Neural crest cell (in vitro differentiated cells): ENCODE measurements at regions not wholly inside any gene's neighbourhood (a gene's known extent, or its start where the extent isn't known, plus 50 kb on each side); places are given as distances from the start of the nearest gene placed in this dataset.

ENCODE experiments used
- DNase-seq: peaks from one replicate; pipeline ENCODE4 v3.0.0; 2021; ENCODE audit warnings: low read depth, mixed read lengths, low spot score
- H3K27ac Mint-ChIP-seq: one replicate; pipeline ENCODE4 v1.8.0; 2021; ENCODE audit warnings: mild to moderate bottlenecking, mixed read lengths; ENCODE audit not compliant: unreplicated experiment
- H3K27me3 Mint-ChIP-seq: 2 replicates; pipeline ENCODE4 v1.8.0; 2021; ENCODE audit warnings: low read depth, mild to moderate bottlenecking, mixed read lengths
- H3K36me3 Mint-ChIP-seq: 2 replicates; pipeline ENCODE4 v1.8.0; 2021; ENCODE audit warnings: low read depth, mild to moderate bottlenecking, mixed read lengths
- H3K4me1 Mint-ChIP-seq: 2 replicates; pipeline ENCODE4 v1.8.0; 2021; ENCODE audit warnings: mixed read lengths
- H3K4me3 Mint-ChIP-seq: one replicate; pipeline ENCODE4 v1.8.0; 2021; ENCODE audit warnings: mild to moderate bottlenecking, mixed read lengths
- H3K9me3 Mint-ChIP-seq: 2 replicates; pipeline ENCODE4 v1.8.0; 2021; ENCODE audit warnings: mixed read lengths
- TF ChIP-seq, protein P1 (sequence below): fragments of 200-600 bp; sonication (generic); conservative IDR thresholded peaks from 2 replicates; pipeline ENCODE4 v1.5.0; 2021; ENCODE audit warnings: antibody characterized with exemption, mild to moderate bottlenecking

GRCh38 chr1:209341673-209342420 lies 241.7 kb upstream of the CAMK1G start:
- Mint-ChIP-seq H3K4me3 (no peak overlapping the region), H3K27me3 (no peaks in the 10 kb centered on the region), H3K36me3 (no peaks in the 10 kb centered on the region), H3K27ac (no peak overlapping the region), H3K4me1 (no peaks in the 10 kb centered on the region), H3K9me3 (peaks cover 5% of the 10 kb centered on the region)
- DNase-seq, result no peak
- TF ChIP-seq, protein P1, sequence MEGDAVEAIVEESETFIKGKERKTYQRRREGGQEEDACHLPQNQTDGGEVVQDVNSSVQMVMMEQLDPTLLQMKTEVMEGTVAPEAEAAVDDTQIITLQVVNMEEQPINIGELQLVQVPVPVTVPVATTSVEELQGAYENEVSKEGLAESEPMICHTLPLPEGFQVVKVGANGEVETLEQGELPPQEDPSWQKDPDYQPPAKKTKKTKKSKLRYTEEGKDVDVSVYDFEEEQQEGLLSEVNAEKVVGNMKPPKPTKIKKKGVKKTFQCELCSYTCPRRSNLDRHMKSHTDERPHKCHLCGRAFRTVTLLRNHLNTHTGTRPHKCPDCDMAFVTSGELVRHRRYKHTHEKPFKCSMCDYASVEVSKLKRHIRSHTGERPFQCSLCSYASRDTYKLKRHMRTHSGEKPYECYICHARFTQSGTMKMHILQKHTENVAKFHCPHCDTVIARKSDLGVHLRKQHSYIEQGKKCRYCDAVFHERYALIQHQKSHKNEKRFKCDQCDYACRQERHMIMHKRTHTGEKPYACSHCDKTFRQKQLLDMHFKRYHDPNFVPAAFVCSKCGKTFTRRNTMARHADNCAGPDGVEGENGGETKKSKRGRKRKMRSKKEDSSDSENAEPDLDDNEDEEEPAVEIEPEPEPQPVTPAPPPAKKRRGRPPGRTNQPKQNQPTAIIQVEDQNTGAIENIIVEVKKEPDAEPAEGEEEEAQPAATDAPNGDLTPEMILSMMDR, result no peak

GRCh38 chr1:209342441-209343175 lies 240.9 kb upstream of the CAMK1G start:
- no peak overlapping the region for H3K4me3 Mint-ChIP-seq
- no peaks in the 10 kb centered on the region for H3K27me3 Mint-ChIP-seq
- TF ChIP-seq, protein P1, result no peak
- no peaks in the 10 kb centered on the region for H3K36me3 Mint-ChIP-seq
- DNase-seq, result no peak
- no peak overlapping the region for H3K27ac Mint-ChIP-seq
- no peaks in the 10 kb centered on the region for H3K4me1 Mint-ChIP-seq
- peaks cover 7% of the 10 kb centered on the region for H3K9me3 Mint-ChIP-seq

DNA sequence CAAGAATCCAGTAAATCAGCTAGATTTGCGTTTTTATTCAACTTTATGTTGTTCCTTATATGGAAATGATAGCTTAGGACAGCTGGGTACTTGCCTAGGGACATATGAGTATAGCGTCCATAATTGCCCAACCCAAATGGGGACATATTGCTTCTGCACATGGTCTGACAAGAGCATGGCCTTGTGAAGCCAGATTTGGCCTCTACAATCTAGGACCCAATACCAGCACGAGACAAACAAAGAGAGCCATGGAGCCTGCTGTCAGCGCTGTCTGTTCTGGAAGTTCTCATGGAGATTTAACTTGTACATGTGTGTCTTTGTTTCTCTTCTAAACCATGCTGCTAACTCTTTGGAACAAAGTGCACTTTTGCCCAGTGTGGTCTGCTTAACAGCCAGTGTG lies 240.0 kb upstream of the CAMK1G start:
- no peaks in the 10 kb centered on the region for H3K36me3 Mint-ChIP-seq
- no peaks in the 10 kb centered on the region for H3K27me3 Mint-ChIP-seq
- H3K27ac Mint-ChIP-seq, result no peak overlapping the region
- DNase-seq, result no peak
- H3K9me3 Mint-ChIP-seq, result peaks cover 7% of the 10 kb centered on the region
- H3K4me1 Mint-ChIP-seq, result no peaks in the 10 kb centered on the region
- H3K4me3 Mint-ChIP-seq, result no peak overlapping the region
- TF ChIP-seq, protein P1, result no peak

DNA sequence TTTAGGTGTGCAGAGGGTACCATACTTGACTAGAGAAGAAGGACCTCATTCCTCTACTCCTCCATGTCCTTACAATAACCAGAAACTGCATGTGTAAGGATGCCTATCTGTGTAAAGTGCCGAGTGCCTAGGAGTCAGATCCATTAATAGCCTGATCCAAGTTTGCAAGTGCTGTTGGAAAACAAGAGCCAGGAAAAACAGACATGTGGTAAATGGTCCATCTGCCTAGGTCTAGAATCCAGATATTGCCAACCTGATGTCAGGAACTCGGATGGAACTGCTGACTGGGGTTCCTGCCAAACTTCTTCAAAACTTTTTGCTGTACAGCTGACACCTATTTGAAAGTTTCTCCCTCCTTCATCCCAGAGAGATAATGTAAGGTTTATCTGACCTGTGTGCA lies 239.4 kb upstream of the CAMK1G start:
- DNase-seq, result no peak
- Mint-ChIP-seq H3K4me1 (peaks cover 3% of the 10 kb centered on the region), H3K27ac (no peak overlapping the region), H3K36me3 (no peaks in the 10 kb centered on the region), H3K4me3 (no peak overlapping the region), H3K9me3 (peaks cover 7% of the 10 kb centered on the region), H3K27me3 (no peaks in the 10 kb centered on the region)
- TF ChIP-seq, protein P1, result no peak

DNA sequence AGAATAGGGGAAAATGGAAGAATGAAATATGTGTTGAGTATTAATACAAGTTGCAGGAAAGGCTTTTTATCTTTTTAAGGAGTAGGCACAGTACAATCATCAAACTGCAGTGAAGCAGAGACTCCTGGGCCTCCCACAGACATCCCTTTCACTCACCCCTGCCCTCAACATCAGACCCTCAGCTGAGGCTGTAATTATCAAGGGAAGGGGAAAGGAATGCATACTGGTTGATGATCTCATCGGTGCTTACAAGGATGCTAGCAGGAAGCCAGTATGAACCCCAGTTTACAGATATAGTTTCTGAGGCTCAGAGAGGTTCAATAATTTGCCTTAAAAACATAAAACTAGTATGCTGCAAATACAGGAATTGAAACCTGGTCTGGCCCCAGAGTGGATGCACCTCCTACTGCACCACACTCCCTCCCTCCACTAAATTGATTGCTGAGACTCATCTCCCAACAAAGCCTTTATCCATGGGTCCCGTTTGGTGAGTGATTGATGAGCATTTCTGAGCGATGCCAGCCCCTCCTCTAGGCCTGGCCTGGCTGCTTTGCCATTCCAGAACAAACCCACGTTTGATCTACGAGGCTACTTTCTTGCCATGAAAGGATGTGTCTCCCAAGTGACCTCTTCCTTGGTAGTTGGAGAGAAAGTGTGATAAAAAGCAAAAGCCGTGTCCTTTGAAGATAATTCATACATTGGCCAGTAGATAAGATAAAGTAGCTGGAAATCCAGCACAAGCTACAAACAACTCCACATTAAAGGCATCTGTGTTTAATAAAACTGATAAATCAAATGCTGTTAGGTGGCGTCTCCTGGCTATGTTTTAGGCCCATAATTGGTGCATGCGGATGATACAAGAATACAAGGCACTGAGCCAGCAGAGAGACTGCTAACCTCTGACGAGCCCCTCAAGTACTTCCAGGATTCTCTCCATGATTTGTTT lies 233.9 kb upstream of the CAMK1G start:
- H3K27me3 Mint-ChIP-seq, result no peaks in the 10 kb centered on the region
- no peak overlapping the region for H3K27ac Mint-ChIP-seq
- DNase-seq, result no peak
- H3K9me3 Mint-ChIP-seq, result peaks cover 7% of the 10 kb centered on the region
- peaks cover 37% of the 10 kb centered on the region for H3K4me1 Mint-ChIP-seq
- H3K4me3 Mint-ChIP-seq, result no peak overlapping the region
- H3K36me3 Mint-ChIP-seq, result no peaks in the 10 kb centered on the region
- TF ChIP-seq, protein P1, result no peak
